BJ (cell line): ENCODE measurements at regions not wholly inside any gene's neighbourhood (a gene's known extent, or its start where the extent isn't known, plus 50 kb on each side); places are given as distances from the start of the nearest gene placed in this dataset.

Experiments used
- CTCF ChIA-PET: fragments of 350-600 bp; formaldehyde crosslinking; extraction: SDS; loops from one replicate; lab custom pipeline; 2021; ENCODE audit warnings: antibody characterized with exemption, inconsistent platforms; lab: Yijun Ruan, JAX
- POLR2A ChIA-PET: fragments of 300-600 bp; sonication (Branson Sonifier 250); formaldehyde crosslinking; extraction: SDS; loops from one replicate; lab custom pipeline; 2021; ENCODE audit warnings: antibody characterized with exemption; lab: Charles Lee
- DNase-seq: peaks from one replicate; pipeline ENCODE4 v3.0.0-alpha.2; 2011; ENCODE audit warnings: low read depth
- H3K27me3 ChIP-seq: 2 replicates; pipeline ENCODE4 v1.6.0; 2011; ENCODE audit warnings: low read length; ENCODE audit not compliant: control insufficient read depth, insufficient read depth
- H3K36me3 ChIP-seq: 2 replicates; pipeline ENCODE4 v1.5.1; 2011; ENCODE audit warnings: low read length; ENCODE audit not compliant: control insufficient read depth, insufficient read depth
- H3K4me3 ChIP-seq: 2 replicates; pipeline ENCODE4 v1.5.1; 2011; ENCODE audit warnings: low read depth, mild to moderate bottlenecking, control low read depth, low read length
- TF ChIP-seq, protein P1 (sequence below): IDR thresholded peaks from 2 replicates; pipeline ENCODE4 v1.5.1; 2011; ENCODE audit warnings: low read depth, mild to moderate bottlenecking, control low read depth, inconsistent platforms, low read length, moderate library complexity; ENCODE audit not compliant: insufficient read depth

DNA sequence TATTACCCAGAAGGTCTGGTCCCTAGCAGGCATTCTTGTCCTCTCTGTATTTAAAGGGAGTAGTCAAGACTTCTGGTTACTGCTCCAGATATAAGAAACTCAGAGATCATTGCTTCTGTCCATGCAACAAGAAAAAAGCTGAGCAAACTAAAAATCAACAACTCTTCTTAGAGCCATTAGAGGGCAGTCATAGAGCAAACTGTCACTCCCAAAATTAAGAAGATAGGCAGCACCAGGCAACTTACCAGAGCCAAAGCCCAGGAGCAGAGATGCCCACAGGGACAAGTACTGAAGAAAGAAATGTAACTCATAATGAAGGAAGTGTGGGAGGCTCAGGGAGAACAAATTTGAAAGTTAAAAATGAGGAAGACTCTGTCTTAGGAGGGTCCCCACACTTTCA, 472.9 kb upstream of the COBL start:
- H3K27me3 ChIP-seq, result no peaks in the 10 kb centered on the region
- no peak for DNase-seq
- H3K4me3 ChIP-seq, result no peak overlapping the region
- CTCF ChIA-PET, result no interaction called here
- TF ChIP-seq, protein P1, sequence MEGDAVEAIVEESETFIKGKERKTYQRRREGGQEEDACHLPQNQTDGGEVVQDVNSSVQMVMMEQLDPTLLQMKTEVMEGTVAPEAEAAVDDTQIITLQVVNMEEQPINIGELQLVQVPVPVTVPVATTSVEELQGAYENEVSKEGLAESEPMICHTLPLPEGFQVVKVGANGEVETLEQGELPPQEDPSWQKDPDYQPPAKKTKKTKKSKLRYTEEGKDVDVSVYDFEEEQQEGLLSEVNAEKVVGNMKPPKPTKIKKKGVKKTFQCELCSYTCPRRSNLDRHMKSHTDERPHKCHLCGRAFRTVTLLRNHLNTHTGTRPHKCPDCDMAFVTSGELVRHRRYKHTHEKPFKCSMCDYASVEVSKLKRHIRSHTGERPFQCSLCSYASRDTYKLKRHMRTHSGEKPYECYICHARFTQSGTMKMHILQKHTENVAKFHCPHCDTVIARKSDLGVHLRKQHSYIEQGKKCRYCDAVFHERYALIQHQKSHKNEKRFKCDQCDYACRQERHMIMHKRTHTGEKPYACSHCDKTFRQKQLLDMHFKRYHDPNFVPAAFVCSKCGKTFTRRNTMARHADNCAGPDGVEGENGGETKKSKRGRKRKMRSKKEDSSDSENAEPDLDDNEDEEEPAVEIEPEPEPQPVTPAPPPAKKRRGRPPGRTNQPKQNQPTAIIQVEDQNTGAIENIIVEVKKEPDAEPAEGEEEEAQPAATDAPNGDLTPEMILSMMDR, result no peak
- POLR2A ChIA-PET, result no interaction called here
- H3K36me3 ChIP-seq, result no peaks in the 10 kb centered on the region

DNA sequence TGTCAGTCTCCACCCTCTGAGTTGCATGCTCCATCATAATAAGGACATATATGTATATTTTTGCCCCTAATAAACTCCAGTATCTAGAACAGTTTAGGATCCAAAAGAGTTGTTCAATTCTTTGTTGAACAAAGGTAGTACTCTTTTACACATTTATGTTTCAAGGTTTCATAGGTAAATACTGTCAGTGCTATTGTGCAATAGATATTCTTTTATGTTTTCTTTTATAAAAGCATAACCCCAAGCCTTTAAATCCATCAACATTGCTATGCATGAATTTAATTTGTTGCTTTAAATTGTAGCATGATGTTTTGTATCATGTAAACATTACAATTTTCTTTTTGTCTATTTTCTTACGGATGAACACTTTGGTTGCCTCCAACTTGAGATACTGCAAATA, 469.7 kb upstream of the COBL start:
- DNase-seq, result no peak
- Histone ChIP-seq H3K27me3 (no peaks in the 10 kb centered on the region), H3K4me3 (no peak overlapping the region), H3K36me3 (no peaks in the 10 kb centered on the region)
- ChIA-PET CTCF (no interaction called here), POLR2A (no interaction called here)
- TF ChIP-seq, protein P1, result no peak

DNA sequence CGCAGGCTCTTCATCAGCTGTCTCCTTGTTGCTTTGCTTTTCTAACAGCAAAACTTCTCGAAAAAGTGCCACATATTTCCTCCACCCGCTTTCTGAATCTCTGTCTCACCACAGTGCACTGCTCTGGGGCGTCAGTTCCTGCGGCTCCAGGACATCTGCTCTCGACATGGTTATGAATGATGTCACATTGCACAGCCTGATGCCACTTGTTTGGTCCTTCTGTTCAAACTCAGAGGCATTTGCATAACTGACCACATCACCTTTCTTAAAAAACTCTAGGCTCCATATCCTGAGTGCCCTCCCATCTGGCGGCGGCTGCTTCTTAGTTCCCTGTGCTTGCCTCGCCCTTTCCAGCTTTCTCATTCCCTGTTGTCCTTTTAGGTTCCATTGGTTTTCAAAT, 469.3 kb upstream of the COBL start:
- DNase-seq, result no peak
- ChIA-PET CTCF (no interaction called here), POLR2A (no interaction called here)
- Histone ChIP-seq H3K4me3 (no peak overlapping the region), H3K36me3 (no peaks in the 10 kb centered on the region), H3K27me3 (no peaks in the 10 kb centered on the region)
- TF ChIP-seq, protein P1, result no peak

DNA sequence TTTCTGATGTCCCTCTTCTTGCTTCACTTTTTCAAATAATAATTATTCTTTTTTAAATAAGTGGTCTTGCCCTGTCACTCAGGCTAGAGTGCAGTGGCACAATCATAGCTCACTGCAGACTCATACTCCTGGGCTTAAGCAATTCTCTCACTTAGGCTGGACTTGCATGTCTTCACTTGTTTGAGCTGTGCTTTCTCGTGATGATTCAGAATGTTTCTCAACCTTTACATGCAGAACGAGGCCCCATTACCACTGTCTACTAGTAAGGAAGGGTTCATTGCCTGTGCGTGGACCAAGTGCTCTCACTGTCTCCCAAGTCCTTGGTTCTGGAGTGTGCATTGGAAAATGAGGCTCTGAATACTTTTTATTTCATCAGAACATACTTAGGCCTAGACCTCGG, 468.6 kb upstream of the COBL start:
- POLR2A ChIA-PET, result no interaction called here
- no peak for DNase-seq

DNA sequence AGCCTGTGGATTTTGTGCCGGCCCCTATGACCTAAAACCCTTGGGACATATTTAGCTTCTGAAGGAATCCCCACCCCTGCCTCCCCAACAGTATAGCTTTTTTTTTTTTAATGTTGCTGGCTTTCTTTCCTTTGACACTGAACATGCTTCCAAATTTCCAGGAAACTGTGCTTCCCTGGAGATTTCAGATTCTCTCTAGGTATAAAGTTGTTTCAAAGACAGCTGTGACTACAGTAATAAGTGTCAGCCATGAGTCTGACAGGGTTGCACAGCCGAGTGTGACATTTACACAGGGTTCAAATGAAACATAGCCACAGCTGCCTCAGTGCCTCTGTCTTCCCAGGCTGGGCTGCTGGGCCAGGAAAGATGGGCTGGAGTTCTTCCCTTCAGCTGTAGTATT, 466.6 kb upstream of the COBL start:
- Histone ChIP-seq H3K4me3 (no peak overlapping the region), H3K27me3 (no peaks in the 10 kb centered on the region), H3K36me3 (no peaks in the 10 kb centered on the region)
- TF ChIP-seq, protein P1, result no peak
- no peak for DNase-seq
- POLR2A ChIA-PET, result interaction anchor here (0.7 kb wide), 1 partner anchor 123 kb away, joined by 7 read pairs; no protein-coding TSS in a partner anchor
- CTCF ChIA-PET, result no interaction called here

More for the DNA sequence above, 468.6 kb upstream of the COBL start:
- no peaks in the 10 kb centered on the region for H3K36me3 ChIP-seq
- H3K4me3 ChIP-seq, result no peak overlapping the region
- H3K27me3 ChIP-seq, result no peaks in the 10 kb centered on the region
- TF ChIP-seq, protein P1, result no peak
- CTCF ChIA-PET, result no interaction called here
